Prostate gland (tissue), 2 donors: ENCODE measurements at regions not wholly inside any gene's neighbourhood (a gene's known extent, or its start where the extent isn't known, plus 50 kb on each side); places are given as distances from the start of the nearest gene placed in this dataset.
"Not testable (repeated sequence)": the region's sequence is repeated elsewhere in the genome, so short reads cannot be mapped to it uniquely, and the experiment has no call there.

Source experiments
- DNase-seq: peaks from one replicate; pipeline ENCODE4 v3.0.0-alpha.2; 2019; ENCODE audit warnings: low spot score
- H3K27ac ChIP-seq, 2 donors: fragments of 200-600 bp; sonication (generic); 2 replicates each; pipeline ENCODE4 v1.5.1; 2017 to 2019
- H3K27me3 ChIP-seq: fragments of 200-600 bp; sonication (generic); replicated peaks from 2 replicates; pipeline ENCODE4 v1.5.1; 2019; ENCODE audit not compliant: insufficient read depth
- H3K36me3 ChIP-seq, 2 donors: fragments of 200-600 bp; sonication (generic); 1 replicate in 1 of 2; 2 replicates in 1 of 2; pipeline versions ENCODE4 v1.5.1 to v1.8.1; 2017 to 2019
- H3K4me1 ChIP-seq: fragments of 200-600 bp; sonication (generic); replicated peaks from 2 replicates; pipeline ENCODE4 v1.5.1; 2019
- H3K4me3 ChIP-seq, 2 donors: fragments of 200-600 bp; sonication (generic); 2 replicates each; pipeline ENCODE4 v1.5.1; 2017 to 2019
- H3K9me3 ChIP-seq: fragments of 200-600 bp; sonication (generic); 2 replicates; pipeline ENCODE4 v1.5.1; 2017
- CTCF ChIP-seq, 4 experiments: fragments of 200-600 bp in 2 of 4; fragments of 450-650 bp in 2 of 4; sonication (generic) in 2 of 4; IDR thresholded peaks; 1 replicate in 3 of 4; 2 replicates in 1 of 4; pipeline ENCODE4 v1.5.1; 2016 to 2019; ENCODE audit warnings: antibody characterized with exemption in 4 of 4, mild to moderate bottlenecking in 2 of 4, moderate library complexity in 2 of 4
- POLR2A ChIP-seq: fragments of 450-650 bp; IDR thresholded peaks from one replicate; pipeline ENCODE4 v1.6.1; 2016; ENCODE audit warnings: antibody characterized with exemption, mild to moderate bottlenecking
- POLR2AphosphoS5 ChIP-seq: sonication (generic); formaldehyde crosslinking; IDR thresholded peaks from one replicate; pipeline ENCODE4 v1.6.1; 2017; ENCODE audit warnings: antibody characterized with exemption
- WGBS: methylation state at CpG from one replicate; pipeline ENCODE4 v1.1.5; 2018; 5-methylcytosine and 5-hydroxymethylcytosine counted together
- intact Hi-C: fragments of 100-400 bp; cut with DNase I; formaldehyde crosslinking; loops from one replicate; pipeline ENCODE4 v1.14.2; 2022

- Histone ChIP-seq H3K9me3 (no peaks in the 10 kb centered on the region), H3K36me3 (no peaks in the 10 kb centered on the region), H3K4me1 (no peaks in the 10 kb centered on the region), H3K27me3 (no peaks in the 10 kb centered on the region), H3K4me3 (no peak overlapping the region), H3K27ac (no peak overlapping the region)
- TF ChIP-seq CTCF (IDR thresholded peaks at IDR 0.05): no peak
- TF ChIP-seq POLR2A: no peak
- TF ChIP-seq POLR2AphosphoS5: no peak
- DNase-seq: no peak
- intact Hi-C loops: no loop called here
- WGBS: 87% methylated on average over 5 of the region's 5 CpGs
Measured at GRCh38 chr6:144405163-144405562, 120.0 kb downstream of the UTRN start.

- Histone ChIP-seq H3K4me1 (peaks cover 2% of the 10 kb centered on the region), H3K27ac (no peak overlapping the region), H3K9me3 (no peaks in the 10 kb centered on the region), H3K27me3 (no peaks in the 10 kb centered on the region), H3K36me3 (no peaks in the 10 kb centered on the region), H3K4me3 (no peak overlapping the region)
- 92% methylated on average over 3 of the region's 3 CpGs for WGBS
- TF ChIP-seq CTCF (IDR thresholded peaks at IDR 0.05): no peak
- no peak for TF ChIP-seq POLR2A
- TF ChIP-seq POLR2AphosphoS5: no peak
- intact Hi-C loops: no loop called here
- no peak for DNase-seq
Measured at GRCh38 chr6:144406796-144407195, 121.7 kb downstream of the UTRN start.

- Histone ChIP-seq H3K36me3 (no peaks in the 10 kb centered on the region), H3K9me3 (no peaks in the 10 kb centered on the region), H3K4me1 (peaks cover 5% of the 10 kb centered on the region), H3K4me3 (no peak overlapping the region), H3K27ac (no peak overlapping the region), H3K27me3 (no peaks in the 10 kb centered on the region)
- DNase-seq: no peak
- 74% methylated on average over 6 of the region's 6 CpGs for WGBS
- intact Hi-C loops: no loop called here
- no peak for TF ChIP-seq CTCF (IDR thresholded peaks at IDR 0.05)
- no peak for TF ChIP-seq POLR2AphosphoS5
- TF ChIP-seq POLR2A: no peak
Measured at GRCh38 chr6:144408161-144408560, 123.0 kb downstream of the UTRN start.

- Histone ChIP-seq H3K4me3 (no peak overlapping the region), H3K36me3 (no peaks in the 10 kb centered on the region), H3K27ac (no peak overlapping the region), H3K27me3 (no peaks in the 10 kb centered on the region), H3K4me1 (peaks cover 5% of the 10 kb centered on the region), H3K9me3 (no peaks in the 10 kb centered on the region)
- intact Hi-C loops: no loop called here
- TF ChIP-seq POLR2AphosphoS5: no peak
- no peak for TF ChIP-seq POLR2A
- no peak for TF ChIP-seq CTCF (IDR thresholded peaks at IDR 0.05)
- DNase-seq: no peak
Measured at GRCh38 chr6:144410059-144410458, 124.9 kb downstream of the UTRN start.

- H3K9me3 ChIP-seq, H3K4me1 ChIP-seq, DNase-seq, H3K27me3 ChIP-seq, H3K36me3 ChIP-seq, H3K4me3 ChIP-seq, intact Hi-C loops, H3K27ac ChIP-seq: not testable (repeated sequence)
- WGBS: 95% methylated on average over 2 of the region's 2 CpGs
Measured at GRCh38 chr6:144410574-144410973, 125.4 kb downstream of the UTRN start.
